ENCODE measurements at regions not wholly inside any gene's neighbourhood (a gene's known extent, or its start where the extent isn't known, plus 50 kb on each side); places are given as distances from the start of the nearest gene placed in this dataset.

- Mint-ChIP-seq H3K4me1 (peaks cover 2% of the 10 kb centered on the region), H3K27ac (no peak overlapping the region), H3K4me3 (no peak overlapping the region), H3K9me3 (peaks cover 26% of the 10 kb centered on the region), H3K36me3 (peaks cover 7% of the 10 kb centered on the region), H3K27me3 (ENCODE audit: low read depth) (no peaks in the 10 kb centered on the region)
- no peak for DNase-seq (ENCODE audit: low spot score in 2 of 2, unreplicated experiment in 2 of 2)
- no peak for TF ChIP-seq CTCF (IDR thresholded peaks at IDR 0.05; ENCODE audit: unreplicated experiment)
Measured at GRCh38 chr17:13135506-13135905, 117.7 kb upstream of the ELAC2 start.

- no peak overlapping the region for H3K27ac Mint-ChIP-seq
- no peak for DNase-seq (ENCODE audit: low spot score in 2 of 2, unreplicated experiment in 2 of 2)
- H3K36me3 Mint-ChIP-seq, result peaks cover 4% of the 10 kb centered on the region
- H3K27me3 Mint-ChIP-seq (ENCODE audit: low read depth), result no peaks in the 10 kb centered on the region
- H3K4me1 Mint-ChIP-seq, result peaks cover 10% of the 10 kb centered on the region
- no peak overlapping the region for H3K4me3 Mint-ChIP-seq
- no peak for TF ChIP-seq CTCF (IDR thresholded peaks at IDR 0.05; ENCODE audit: unreplicated experiment)
- H3K9me3 Mint-ChIP-seq, result peaks cover 20% of the 10 kb centered on the region
Measured at GRCh38 chr17:13134076-13134475, 116.2 kb upstream of the ELAC2 start.

GRCh38 chr17:13131225-13131624, 113.4 kb upstream of the ELAC2 start:
- no peak for DNase-seq (ENCODE audit: low spot score in 2 of 2, unreplicated experiment in 2 of 2)
- no peaks in the 10 kb centered on the region for H3K27me3 Mint-ChIP-seq (ENCODE audit: low read depth)
- TF ChIP-seq CTCF (IDR thresholded peaks at IDR 0.05; ENCODE audit: unreplicated experiment), result no peak
- peaks cover 13% of the 10 kb centered on the region for H3K4me1 Mint-ChIP-seq
- H3K9me3 Mint-ChIP-seq, result peaks cover 7% of the 10 kb centered on the region
- H3K4me3 Mint-ChIP-seq, result no peak overlapping the region
- no peaks in the 10 kb centered on the region for H3K36me3 Mint-ChIP-seq
- H3K27ac Mint-ChIP-seq, result no peak overlapping the region

- Mint-ChIP-seq H3K27ac (no peak overlapping the region), H3K9me3 (peaks cover 7% of the 10 kb centered on the region), H3K4me3 (no peak overlapping the region), H3K4me1 (peaks cover 12% of the 10 kb centered on the region), H3K36me3 (no peaks in the 10 kb centered on the region), H3K27me3 (ENCODE audit: low read depth) (no peaks in the 10 kb centered on the region)
- TF ChIP-seq CTCF (IDR thresholded peaks at IDR 0.05; ENCODE audit: unreplicated experiment), result no peak
- no peak for DNase-seq (ENCODE audit: low spot score in 2 of 2, unreplicated experiment in 2 of 2)
Measured at GRCh38 chr17:13129356-13129755, 111.5 kb upstream of the ELAC2 start.

- no peaks in the 10 kb centered on the region for H3K27me3 Mint-ChIP-seq (ENCODE audit: low read depth)
- no peak for TF ChIP-seq CTCF (IDR thresholded peaks at IDR 0.05; ENCODE audit: unreplicated experiment)
- H3K27ac Mint-ChIP-seq, result no peak overlapping the region
- no peak for DNase-seq (ENCODE audit: low spot score in 2 of 2, unreplicated experiment in 2 of 2)
- peaks cover 7% of the 10 kb centered on the region for H3K9me3 Mint-ChIP-seq
- H3K4me1 Mint-ChIP-seq, result peaks cover 14% of the 10 kb centered on the region
- H3K36me3 Mint-ChIP-seq, result no peaks in the 10 kb centered on the region
- H3K4me3 Mint-ChIP-seq, result no peak overlapping the region
Measured at GRCh38 chr17:13128676-13129075, 110.8 kb upstream of the ELAC2 start.
